Tibial nerve (tissue), 4 donors: ENCODE measurements at regions not wholly inside any gene's neighbourhood (a gene's known extent, or its start where the extent isn't known, plus 50 kb on each side); places are given as distances from the start of the nearest gene placed in this dataset.

Source experiments
- CTCF ChIP-seq, 5 experiments: fragments of 200-600 bp in 3 of 5; fragments of 450-650 bp in 2 of 5; sonication (generic) in 3 of 5; IDR thresholded peaks; one replicate each; pipeline ENCODE4 v1.5.1; 2016 to 2019; ENCODE audit warnings: antibody characterized with exemption in 5 of 5, mild to moderate bottlenecking in 3 of 5, moderate library complexity in 2 of 5
- EP300 ChIP-seq, 2 donors: sonication (generic); formaldehyde crosslinking; IDR thresholded peaks; one replicate each; pipeline ENCODE4 v1.6.1; 2017; ENCODE audit warnings: antibody characterized with exemption in 2 of 2, mild to moderate bottlenecking in 1 of 2

- TF ChIP-seq CTCF (IDR thresholded peaks at IDR 0.05) (no peak), EP300 (IDR thresholded peaks at IDR 0.05) (no peak)
Observed at GRCh38 chr13:80428349-80429096, 87.6 kb upstream of the SPRY2 start.
